A549 (cell line): ENCODE measurements at regions not wholly inside any gene's neighbourhood (a gene's known extent, or its start where the extent isn't known, plus 50 kb on each side); places are given as distances from the start of the nearest gene placed in this dataset.

ENCODE experiments used
- ATAC-seq, 2 experiments: fragments of 200-7000 bp in 1 of 2; fragments of >200 bp in 1 of 2; cut with Nextera tagmentation in 1 of 2; cut with Tn5 transposase in 1 of 2; 3 replicates each; pipeline versions ENCODE4 v1.8.0 to v1.9.1; 2018 to 2020; ENCODE audit warnings: mild to moderate bottlenecking in 1 of 2, moderate library complexity in 1 of 2
- CTCF ChIA-PET: fragments of 300-600 bp; sonication (Branson Sonifier 250); formaldehyde crosslinking; extraction: SDS; loops from one replicate; lab custom pipeline; 2021; ENCODE audit warnings: antibody characterized with exemption, inconsistent platforms; lab: Yijun Ruan, JAX
- POLR2A ChIA-PET: fragments of 350-600 bp; formaldehyde crosslinking; extraction: SDS; loops from one replicate; lab custom pipeline; 2021; ENCODE audit warnings: antibody characterized with exemption, inconsistent platforms; lab: Yijun Ruan, JAX
- DNase-seq, 2 experiments: peaks; one replicate each; pipeline versions ENCODE4 v3.0.0 to v3.0.0-alpha.2; 2011 to 2016; ENCODE audit warnings: low read depth in 1 of 2, low spot score in 1 of 2
- FAIRE-seq: peaks from 2 replicates; lab custom pipeline; 2011; peaks lifted over from hg19 to GRCh38; lab: Jason Lieb, UNC
- H3K27ac ChIP-seq, 2 experiments: fragments of >200 bp; sonication (Bioruptor Twin); formaldehyde crosslinking; 3 replicates each; pipeline ENCODE4 v1.5.1; 2016 to 2017
- H3K4me1 ChIP-seq: fragments of >200 bp; sonication (Bioruptor Twin); formaldehyde crosslinking; 3 replicates; pipeline ENCODE4 v1.6.1; 2016
- H3K4me2 ChIP-seq: fragments of >200 bp; sonication (Bioruptor Twin); formaldehyde crosslinking; 3 replicates; pipeline ENCODE4 v1.6.1; 2016
- H3K4me3 ChIP-seq: fragments of >200 bp; sonication (Bioruptor Twin); formaldehyde crosslinking; 3 replicates; pipeline ENCODE4 v1.5.1; 2016
- H3K9me3 ChIP-seq: fragments of >200 bp; sonication (Bioruptor Twin); formaldehyde crosslinking; 3 replicates; pipeline ENCODE4 v1.6.1; 2016
- CBX2 ChIP-seq: fragments of 200-600 bp; sonication (generic); IDR thresholded peaks from 2 replicates; pipeline ENCODE4 v1.6.1; 2016; ENCODE audit warnings: low read depth, mild to moderate bottlenecking, borderline replicate concordance
- CHD4 ChIP-seq: fragments of 200-600 bp; sonication (generic); IDR thresholded peaks from 2 replicates; pipeline ENCODE4 v1.6.1; 2016; ENCODE audit warnings: antibody characterized with exemption, mild to moderate bottlenecking, borderline replicate concordance
- EHF ChIP-seq: fragments of 250-450 bp; sonication (Bioruptor Pico); IDR thresholded peaks from 2 replicates; pipeline ENCODE4 v1.5.0; 2020; ENCODE audit warnings: mild to moderate bottlenecking
- FOSL2 ChIP-seq, 2 experiments: fragments of 450-650 bp in 1 of 2; fragments of >200 bp in 1 of 2; sonication (Bioruptor Twin) in 1 of 2; formaldehyde crosslinking; IDR thresholded peaks; 2 replicates each; pipeline versions ENCODE4 v1.5.0 to v1.6.1; 2016 to 2020; ENCODE audit warnings: mild to moderate bottlenecking in 1 of 2, moderate library complexity in 1 of 2
- HDAC2 ChIP-seq: fragments of 200-600 bp; sonication (generic); IDR thresholded peaks from 2 replicates; pipeline ENCODE4 v1.6.1; 2016
- HMGXB4 ChIP-seq: fragments of 250-450 bp; sonication (Bioruptor Pico); IDR thresholded peaks from 2 replicates; pipeline ENCODE4 v1.5.0; 2021; ENCODE audit warnings: mild to moderate bottlenecking, moderate library complexity, borderline replicate concordance
- HOXB13 ChIP-seq: fragments of 250-450 bp; sonication (Bioruptor Pico); IDR thresholded peaks from 2 replicates; pipeline ENCODE4 v1.5.0; 2020; ENCODE audit warnings: low read depth, mild to moderate bottlenecking, moderate library complexity
- JUN ChIP-seq, 2 experiments: fragments of >200 bp; sonication (Bioruptor Twin); formaldehyde crosslinking; IDR thresholded peaks; 2 replicates in 1 of 2; 3 replicates in 1 of 2; pipeline ENCODE4 v1.6.1; 2016 to 2017
- KDM1A ChIP-seq: fragments of 200-600 bp; sonication (generic); IDR thresholded peaks from 2 replicates; pipeline ENCODE4 v1.6.1; 2016; ENCODE audit warnings: low read depth, mild to moderate bottlenecking
- MAFK ChIP-seq: fragments of 450-650 bp; IDR thresholded peaks from 2 replicates; pipeline ENCODE4 v1.6.1; 2014; ENCODE audit not compliant: partially characterized antibody
- MAX ChIP-seq: IDR thresholded peaks from 2 replicates; pipeline ENCODE4 v1.6.1; 2012
- MYC ChIP-seq: IDR thresholded peaks from 2 replicates; pipeline ENCODE4 v1.6.1; 2012; ENCODE audit warnings: mild to moderate bottlenecking, inconsistent platforms, low read length, improper control_type of control experiment, borderline replicate concordance
- POLR2A ChIP-seq: IDR thresholded peaks from 2 replicates; pipeline ENCODE4 v1.6.1; 2012; ENCODE audit warnings: mild to moderate bottlenecking, low read length
- POLR2AphosphoS2 ChIP-seq: conservative IDR thresholded peaks from 2 replicates; pipeline ENCODE4 v1.6.1; 2012; ENCODE audit warnings: low read length, improper control_type of control experiment, inconsistent platforms
- RCOR1 ChIP-seq: fragments of 150-350 bp; IDR thresholded peaks from 2 replicates; pipeline ENCODE4 v1.6.1; 2014; ENCODE audit warnings: antibody characterized with exemption, low read length, low read depth
- RFX5 ChIP-seq: fragments of 450-650 bp; IDR thresholded peaks from 2 replicates; pipeline ENCODE4 v1.7.1; 2014; ENCODE audit warnings: antibody characterized with exemption, mild to moderate bottlenecking, moderate library complexity
- TFCP2L1 ChIP-seq: fragments of 250-450 bp; sonication (Bioruptor Pico); IDR thresholded peaks from 2 replicates; pipeline ENCODE4 v1.5.0; 2021; ENCODE audit warnings: mild to moderate bottlenecking
- ZNF302 ChIP-seq: fragments of 250-450 bp; sonication (Bioruptor Pico); IDR thresholded peaks from 2 replicates; pipeline ENCODE4 v1.9.0; 2021; ENCODE audit warnings: inconsistent platforms, mild to moderate bottlenecking, moderate library complexity
- WGBS: methylation state at CpG from one replicate; pipeline ENCODE4 v1.1.6; 2017; ENCODE audit errors: missing lambda C conversion rate; 5-methylcytosine and 5-hydroxymethylcytosine counted together

DNA sequence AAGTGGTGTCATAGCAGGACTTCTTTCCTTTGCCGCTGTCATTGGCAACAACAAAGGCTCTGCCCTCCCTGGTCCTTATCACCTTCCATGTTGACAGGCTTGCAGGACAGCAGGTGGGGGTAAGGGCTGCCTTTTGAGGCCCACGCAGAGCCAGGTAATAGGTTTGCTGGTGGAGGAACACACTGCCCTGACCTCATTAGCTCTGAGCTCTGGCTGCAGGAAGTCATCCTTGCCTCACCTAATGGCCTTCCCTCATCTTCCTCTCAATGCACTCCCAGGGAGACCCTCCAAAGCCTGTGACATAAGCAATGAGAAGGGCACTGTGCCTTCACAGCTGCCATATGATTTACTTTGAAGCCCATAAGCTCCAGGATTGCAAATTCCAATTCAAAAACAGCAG lies 1205.2 kb upstream of the AUTS2 start:
- FAIRE-seq (no peak), DNase-seq (no peak), ATAC-seq (no peak)
- TF ChIP-seq RCOR1 (no peak), POLR2AphosphoS2 (no peak), CHD4 (no peak), MYC (no peak)
- H3K9me3 ChIP-seq, result no peaks in the 10 kb centered on the region
- H3K4me2 ChIP-seq, result no peak overlapping the region
- POLR2A ChIA-PET, result no interaction called here
- H3K4me3 ChIP-seq, result no peak overlapping the region
- H3K4me1 ChIP-seq, result no peaks in the 10 kb centered on the region
- CTCF ChIA-PET, result no interaction called here
- no peak overlapping the region for H3K27ac ChIP-seq
- 55% methylated on average over 2 of the region's 2 CpGs for WGBS

GRCh38 chr7:68394131-68394530 lies 1204.1 kb upstream of the AUTS2 start:
- H3K4me3 ChIP-seq, result no peak overlapping the region
- ATAC-seq (no peak), FAIRE-seq (no peak), DNase-seq (no peak)
- H3K4me1 ChIP-seq, result no peaks in the 10 kb centered on the region
- TF ChIP-seq FOSL2 (IDR thresholded peaks at IDR 0.05), result no peak
- no peak for TF ChIP-seq FOSL2 (CRISPR knock-in tag; IDR thresholded peaks at IDR 0.05)
- TF ChIP-seq KDM1A, result no peak
- no peak for TF ChIP-seq MAX
- no peak for TF ChIP-seq TFCP2L1 (CRISPR knock-in tag)
- TF ChIP-seq ZNF302 (CRISPR knock-in tag), result no peak
- no peak for TF ChIP-seq CBX2
- no peak for TF ChIP-seq POLR2A
- TF ChIP-seq RCOR1, result no peak
- no peak for TF ChIP-seq HDAC2
- no peak for TF ChIP-seq HOXB13 (CRISPR knock-in tag)
- no peak for TF ChIP-seq HMGXB4
- TF ChIP-seq JUN (IDR thresholded peaks at IDR 0.05), result no peak
- TF ChIP-seq RFX5, result no peak
- WGBS, result 21% methylated on average over 3 of the region's 3 CpGs
- H3K27ac ChIP-seq, result no peak overlapping the region
- ChIA-PET CTCF (no interaction called here), POLR2A (no interaction called here)
- H3K4me2 ChIP-seq, result no peak overlapping the region
- H3K9me3 ChIP-seq, result no peaks in the 10 kb centered on the region; the same call in 2 of the 3 replicates

DNA sequence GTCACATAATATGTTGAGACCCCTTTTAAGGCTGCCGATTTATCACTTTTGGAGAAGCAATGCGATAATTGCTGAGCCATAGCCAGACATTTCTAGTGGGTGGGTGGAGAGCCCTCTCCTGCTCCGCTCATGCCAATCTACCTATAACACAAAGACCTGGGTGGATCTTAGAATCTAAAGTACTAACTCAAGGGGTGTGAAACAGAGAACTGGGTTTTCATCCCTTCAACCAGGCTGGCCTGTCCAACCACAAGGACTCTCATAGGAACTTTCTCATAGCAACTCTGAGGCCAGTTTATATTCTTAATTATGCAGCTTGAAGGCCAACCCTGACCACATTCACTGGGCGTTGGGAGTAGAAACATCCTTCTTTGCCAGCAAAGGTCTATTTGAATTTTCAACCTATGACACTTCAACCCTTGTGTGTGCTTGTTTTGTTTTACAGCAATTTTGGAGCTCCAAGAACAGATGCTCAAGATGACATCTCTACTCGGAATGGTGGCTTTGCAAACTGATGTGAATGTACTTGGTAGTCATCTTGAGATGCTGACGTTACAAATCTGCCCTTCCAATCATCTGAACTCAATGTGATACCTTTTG lies 1198.2 kb upstream of the AUTS2 start:
- no peak overlapping the region for H3K27ac ChIP-seq
- TF ChIP-seq EHF (CRISPR knock-in tag), result no peak
- FAIRE-seq (no peak), DNase-seq (no peak), ATAC-seq (no peak)
- WGBS, result 46% methylated on average over 6 of the region's 6 CpGs
- ChIA-PET CTCF (no interaction called here), POLR2A (no interaction called here)
- H3K4me3 ChIP-seq, result no peak overlapping the region
- H3K4me2 ChIP-seq, result no peak overlapping the region
- H3K4me1 ChIP-seq, result no peaks in the 10 kb centered on the region
- no peaks in the 10 kb centered on the region; the same call in 2 of the 3 replicates for H3K9me3 ChIP-seq

GRCh38 chr7:68400783-68401182 lies 1197.5 kb upstream of the AUTS2 start:
- ATAC-seq (no peak), FAIRE-seq (no peak), DNase-seq (no peak)
- Histone ChIP-seq H3K4me1 (no peaks in the 10 kb centered on the region), H3K9me3 (no peaks in the 10 kb centered on the region; the same call in 2 of the 3 replicates), H3K4me3 (no peak overlapping the region), H3K27ac (no peak overlapping the region), H3K4me2 (no peak overlapping the region)
- ChIA-PET CTCF (no interaction called here), POLR2A (no interaction called here)
- 27% methylated on average over 3 of the region's 3 CpGs for WGBS
- TF ChIP-seq MAFK (peak; percentile 89), POLR2AphosphoS2 (no peak)
